K562 (cell line): ENCODE measurements at regions not wholly inside any gene's neighbourhood (a gene's known extent, or its start where the extent isn't known, plus 50 kb on each side); places are given as distances from the start of the nearest gene placed in this dataset.

Experiments
- FOS ChIP-seq: IDR thresholded peaks from 3 replicates; pipeline ENCODE4 v1.6.1; 2011; ENCODE audit not compliant: insufficient read length; ENCODE audit errors: extremely low read depth
- TOE1 ChIP-seq, 2 experiments: fragments of 450-650 bp in 1 of 2; sonication (generic) in 1 of 2; formaldehyde crosslinking in 1 of 2; IDR thresholded peaks; 2 replicates each; pipeline versions ENCODE4 v1.7.1 to v1.8.0; 2016 to 2022; ENCODE audit warnings: borderline replicate concordance in 2 of 2, mild to moderate bottlenecking in 2 of 2, antibody characterized with exemption in 1 of 2, inconsistent platforms in 1 of 2, low read depth in 1 of 2, missing genetic modification reagents in 1 of 2, moderate library complexity in 1 of 2

DNA sequence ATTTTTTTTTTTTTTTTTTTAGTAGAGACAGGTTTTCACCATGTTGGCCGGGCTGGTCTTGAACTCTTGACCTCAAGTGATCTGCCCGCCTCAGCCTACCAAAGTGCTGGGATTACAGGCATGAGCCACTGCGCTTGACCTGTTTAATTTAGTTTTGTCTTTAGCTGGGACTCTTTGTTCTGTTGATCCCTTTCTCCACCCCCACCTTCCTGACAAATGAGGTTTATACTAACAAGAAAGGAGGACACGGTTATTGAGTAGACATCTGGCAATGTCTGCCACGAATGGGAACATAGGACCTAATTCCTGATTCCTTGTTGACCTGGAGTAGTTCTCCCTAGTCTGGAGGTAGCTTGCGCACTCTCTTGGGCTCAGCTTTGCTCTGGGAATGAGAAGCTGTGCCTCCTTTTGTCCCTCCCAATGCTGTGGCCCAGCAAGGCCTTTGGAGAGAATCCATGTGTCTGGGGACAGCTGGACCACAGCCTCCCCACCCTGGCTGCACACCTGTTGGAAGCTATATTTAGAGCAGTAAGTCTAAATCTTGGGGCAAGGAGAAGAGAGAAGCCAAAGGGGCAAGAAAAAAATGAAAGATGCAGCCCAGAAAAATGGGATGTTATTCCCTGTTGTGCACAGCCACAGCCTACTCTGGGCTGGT lies 53.2 kb upstream of the ADPGK start:
- TF ChIP-seq TOE1 (IDR thresholded peaks at IDR 0.05; ENCODE audit: borderline replicate concordance) (no peak), TOE1 (CRISPR knock-in tag; IDR thresholded peaks at IDR 0.05; ENCODE audit: borderline replicate concordance, low read depth) (no peak), FOS (no peak)
